GM18867 (cell line): ENCODE measurements at regions not wholly inside any gene's neighbourhood (a gene's known extent, or its start where the extent isn't known, plus 50 kb on each side); places are given as distances from the start of the nearest gene placed in this dataset.

ENCODE experiments used
- ATAC-seq: cut with Tn5 transposase; IDR thresholded peaks from one replicate; pipeline ENCODE4 v1.9.1; 2021; ENCODE audit warnings: mild to moderate bottlenecking, moderate library complexity; ENCODE audit not compliant: unreplicated experiment

- no peak for ATAC-seq
These were observed 497.8 kb downstream of the HS3ST4 start for GRCh38 chr16:26189536-26189935.

DNA sequence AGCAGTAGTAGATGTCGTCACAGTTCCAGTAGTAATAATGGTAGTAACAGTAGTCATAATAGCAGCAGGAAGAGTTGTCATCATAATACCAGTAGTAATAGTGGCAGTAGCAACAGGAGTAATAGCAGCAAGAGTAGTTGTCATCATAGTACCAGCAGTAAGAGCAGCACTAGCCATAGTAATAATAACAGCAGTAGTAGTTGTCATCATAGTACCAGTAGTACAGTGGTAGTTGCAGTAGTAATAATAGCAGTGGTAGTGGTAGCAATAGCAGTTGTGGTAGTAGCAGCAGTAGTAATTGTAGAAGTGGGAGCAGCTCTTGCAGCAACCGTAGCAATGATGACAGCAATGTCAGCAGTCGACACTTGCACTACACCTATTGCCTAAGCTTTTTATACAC, 502.8 kb downstream of the HS3ST4 start:
- ATAC-seq: no peak

GRCh38 chr16:26195225-26195624, 503.5 kb downstream of the HS3ST4 start:
- ATAC-seq: no peak

GRCh38 chr16:26196310-26196709, 504.6 kb downstream of the HS3ST4 start:
- ATAC-seq: no peak

DNA sequence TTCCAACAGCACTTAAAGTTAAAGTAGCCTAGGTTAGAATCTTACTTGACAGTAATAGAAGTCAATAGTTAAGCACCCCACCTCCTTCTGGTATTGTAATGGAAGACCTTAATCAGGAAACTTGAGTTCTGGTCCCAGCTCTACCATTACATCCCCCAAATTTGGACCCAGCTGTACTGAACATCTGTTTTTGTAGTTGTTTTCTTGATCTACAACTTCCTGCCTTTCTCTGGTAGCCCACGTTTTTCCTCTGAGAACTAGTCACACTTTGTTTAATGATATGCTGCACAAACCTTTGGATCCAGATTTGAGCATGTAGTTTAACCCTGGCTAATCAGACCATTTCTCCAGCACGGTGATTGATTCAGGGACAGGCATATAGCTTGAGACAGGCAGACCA, 505.0 kb downstream of the HS3ST4 start:
- ATAC-seq: no peak

DNA sequence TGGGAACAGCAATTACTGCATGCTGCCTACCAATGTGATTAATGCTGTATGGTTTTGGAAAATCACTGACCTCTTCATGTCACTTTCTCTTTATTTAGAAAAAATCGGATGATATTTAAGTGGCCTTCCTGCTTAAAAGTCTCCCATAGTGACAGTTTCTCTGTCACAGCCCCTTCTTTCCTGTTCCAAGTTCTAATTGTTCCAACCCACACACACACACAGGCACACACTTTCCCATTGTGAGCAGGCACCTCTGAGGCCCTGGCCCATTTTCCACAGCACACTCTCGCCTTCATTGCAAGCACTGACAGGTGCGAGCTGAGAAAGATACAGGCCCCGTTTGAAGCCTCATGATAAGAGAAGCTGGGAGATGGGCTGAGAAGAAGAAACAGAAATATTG, 505.9 kb downstream of the HS3ST4 start:
- no peak for ATAC-seq

GRCh38 chr16:26198221-26198620, 506.5 kb downstream of the HS3ST4 start:
- no peak for ATAC-seq

DNA sequence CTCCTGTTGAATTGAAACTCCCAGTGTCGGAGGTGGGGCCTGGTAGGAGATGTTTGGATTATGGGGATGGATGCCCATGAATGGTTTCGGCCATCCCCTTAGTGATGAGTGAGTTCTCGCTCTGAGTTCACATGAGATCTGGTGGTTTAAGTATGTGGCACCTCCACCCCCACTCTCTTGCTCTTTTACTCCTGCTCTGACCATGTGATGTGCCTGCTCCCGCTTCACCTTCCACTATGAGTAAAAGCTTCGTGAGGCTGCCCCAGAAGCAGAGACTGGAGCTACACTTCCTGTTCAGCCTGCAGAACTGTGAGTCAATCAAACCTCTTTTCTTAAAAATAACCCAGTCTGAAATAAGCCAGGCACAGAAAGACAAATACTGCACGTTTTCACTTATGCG, 512.4 kb downstream of the HS3ST4 start:
- ATAC-seq: no peak

GRCh38 chr16:26211542-26211941, 519.8 kb downstream of the HS3ST4 start:
- ATAC-seq: no peak

- no peak for ATAC-seq
These were observed 520.8 kb downstream of the HS3ST4 start for GRCh38 chr16:26212599-26212998.

DNA sequence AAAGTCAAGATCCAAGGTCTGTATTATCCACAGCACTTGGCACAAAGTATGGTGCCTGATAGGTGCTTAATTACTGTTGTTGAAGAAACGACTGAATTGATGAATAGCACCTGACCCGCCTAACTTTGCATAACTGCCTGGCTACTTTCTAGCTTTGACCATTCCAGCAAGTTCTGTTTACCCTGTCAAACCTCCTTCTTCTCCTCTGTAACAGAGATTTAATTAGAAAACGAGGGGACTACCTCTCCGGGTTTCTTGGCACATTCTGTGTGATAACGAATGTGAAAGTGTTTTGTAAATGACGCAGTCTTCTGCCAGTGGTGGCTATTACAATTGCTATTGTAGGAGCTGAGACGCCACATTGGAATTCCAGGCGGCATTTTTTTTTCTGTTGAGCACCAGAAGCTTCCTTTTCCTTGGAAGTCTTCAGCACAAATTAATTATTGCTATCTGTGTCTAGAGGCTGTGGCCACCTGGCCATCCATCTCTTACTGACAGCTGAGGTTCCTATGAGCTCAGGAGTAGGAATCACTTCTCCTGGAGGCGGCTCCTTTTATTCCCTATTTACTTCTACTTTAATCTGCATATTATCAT, 522.9 kb downstream of the HS3ST4 start:
- no peak for ATAC-seq

GRCh38 chr16:26220894-26221293, 529.1 kb downstream of the HS3ST4 start:
- no peak for ATAC-seq

DNA sequence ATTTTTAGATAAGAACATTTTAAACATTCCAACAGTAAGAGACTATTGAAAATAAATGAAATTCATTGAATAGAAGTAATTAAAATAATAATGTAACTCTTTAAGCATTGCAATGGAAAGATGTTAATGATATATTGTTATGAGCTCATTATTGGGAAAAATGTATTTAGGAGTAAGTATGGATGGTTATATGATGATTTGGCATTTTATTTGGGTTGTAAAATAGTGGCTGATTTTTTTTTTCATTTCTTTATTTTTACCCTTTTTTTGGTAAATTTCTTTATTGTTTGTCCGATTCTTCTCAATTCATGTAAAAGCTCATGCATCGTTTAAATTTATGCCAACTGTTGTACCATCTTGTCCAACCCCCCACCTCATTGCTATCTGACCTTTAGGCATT, 539.9 kb downstream of the HS3ST4 start:
- ATAC-seq: no peak

DNA sequence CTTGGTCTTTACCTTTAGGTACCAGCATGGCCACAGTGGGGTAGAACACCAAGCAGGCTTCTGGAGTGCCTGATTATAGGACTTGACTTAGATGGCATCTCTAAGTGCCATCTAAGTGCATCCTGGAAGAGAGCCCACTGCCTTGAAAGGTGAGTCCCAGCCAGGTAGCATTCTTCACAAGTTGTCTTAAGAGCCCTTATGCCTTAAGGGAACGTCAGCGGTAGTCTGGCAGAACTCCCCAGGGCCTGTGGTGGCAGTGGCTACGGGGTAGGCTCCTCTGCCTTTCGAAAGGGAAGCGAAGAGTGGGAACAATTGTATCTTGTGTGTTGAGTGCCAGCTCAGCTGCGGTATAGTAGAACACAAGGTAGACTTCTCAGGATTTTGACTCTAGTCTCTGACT, 549.0 kb downstream of the HS3ST4 start:
- ATAC-seq: no peak

- no peak for ATAC-seq
These were observed 555.3 kb downstream of the HS3ST4 start for GRCh38 chr16:26247063-26247462.

GRCh38 chr16:26252598-26252997, 560.8 kb downstream of the HS3ST4 start:
- ATAC-seq: no peak

- ATAC-seq: no peak
These were observed 569.9 kb downstream of the HS3ST4 start for GRCh38 chr16:26261621-26262020.

DNA sequence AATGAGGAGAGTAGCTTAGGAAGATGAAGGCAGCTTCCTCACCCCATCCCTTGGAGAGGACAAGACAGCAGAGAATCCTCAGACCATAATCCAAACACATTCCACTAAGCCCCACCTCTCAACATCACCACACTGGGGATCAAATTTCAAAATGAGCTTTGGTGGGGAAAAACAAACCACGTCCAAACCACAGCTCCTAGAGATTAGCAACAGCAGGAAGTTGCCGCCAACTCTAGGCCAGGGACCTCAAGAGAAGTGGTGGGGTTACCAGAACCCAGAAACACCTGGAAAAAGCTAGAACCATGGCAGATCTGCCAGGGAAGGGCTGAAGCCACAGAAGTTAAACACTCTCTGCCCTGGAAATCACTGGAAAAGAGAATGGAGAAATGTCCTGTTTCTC, 571.6 kb downstream of the HS3ST4 start:
- no peak for ATAC-seq

- ATAC-seq: no peak
These were observed 575.9 kb downstream of the HS3ST4 start for GRCh38 chr16:26267641-26268040.

DNA sequence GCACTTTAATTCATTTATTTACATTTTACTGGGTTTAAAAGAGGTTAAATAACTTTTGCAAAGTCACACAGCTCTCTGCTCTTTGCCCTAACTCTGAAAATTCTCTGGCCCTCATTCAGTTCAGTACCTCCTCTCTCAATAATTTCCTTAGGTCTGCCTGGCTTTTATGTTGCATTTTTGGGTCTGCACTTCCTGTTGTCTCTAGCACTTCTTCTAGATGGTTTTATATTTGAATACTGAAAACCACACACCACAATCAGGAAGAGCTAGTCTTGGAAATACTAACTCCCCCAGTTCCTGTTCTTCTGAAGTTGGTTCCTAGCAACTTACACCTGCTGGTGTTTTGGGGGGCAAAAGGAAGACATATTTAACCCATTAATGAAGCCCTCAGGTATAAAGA, 577.9 kb downstream of the HS3ST4 start:
- no peak for ATAC-seq

- no peak for ATAC-seq
These were observed 581.8 kb downstream of the HS3ST4 start for GRCh38 chr16:26273607-26274006.

GRCh38 chr16:26275021-26275590, 583.3 kb downstream of the HS3ST4 start:
- no peak for ATAC-seq

GRCh38 chr16:26276289-26276688, 584.5 kb downstream of the HS3ST4 start:
- ATAC-seq: no peak
